Hepatocyte (in vitro differentiated cells): ENCODE measurements at regions not wholly inside any gene's neighbourhood (a gene's known extent, or its start where the extent isn't known, plus 50 kb on each side); places are given as distances from the start of the nearest gene placed in this dataset.

ENCODE experiments used
- CTCF ChIP-seq: fragments of 200-600 bp; sonication (generic); IDR thresholded peaks from 2 replicates; pipeline ENCODE4 v1.5.1; 2016; ENCODE audit warnings: antibody characterized with exemption, mild to moderate bottlenecking; ENCODE audit not compliant: poor library complexity
- EZH2 ChIP-seq: fragments of 200-600 bp; sonication (generic); IDR thresholded peaks from 2 replicates; pipeline ENCODE4 v1.6.1; 2016; ENCODE audit warnings: antibody characterized with exemption, mild to moderate bottlenecking, borderline replicate concordance
- EZH2phosphoT487 ChIP-seq: fragments of 200-600 bp; sonication (generic); IDR thresholded peaks from one replicate; pipeline ENCODE4 v1.6.1; 2018; ENCODE audit warnings: antibody characterized with exemption, mild to moderate bottlenecking, low read depth, moderate library complexity; ENCODE audit not compliant: unreplicated experiment, severe bottlenecking

- TF ChIP-seq CTCF (no peak), EZH2 (no peak), EZH2phosphoT487 (no peak)
Observed at GRCh38 chr6:99811636-99812035, 182.4 kb downstream of the MCHR2 start.
